NCI-H1417 (cell line): ENCODE measurements at regions not wholly inside any gene's neighbourhood (a gene's known extent, or its start where the extent isn't known, plus 50 kb on each side); places are given as distances from the start of the nearest gene placed in this dataset.
"Not testable (repeated sequence)": the region's sequence is repeated elsewhere in the genome, so short reads cannot be mapped to it uniquely, and the experiment has no call there.

Experiments
- DNase-seq, 3 experiments: peaks; one replicate each; lab custom pipeline; 2025; lab: John Stamatoyannopoulos, UW

DNA sequence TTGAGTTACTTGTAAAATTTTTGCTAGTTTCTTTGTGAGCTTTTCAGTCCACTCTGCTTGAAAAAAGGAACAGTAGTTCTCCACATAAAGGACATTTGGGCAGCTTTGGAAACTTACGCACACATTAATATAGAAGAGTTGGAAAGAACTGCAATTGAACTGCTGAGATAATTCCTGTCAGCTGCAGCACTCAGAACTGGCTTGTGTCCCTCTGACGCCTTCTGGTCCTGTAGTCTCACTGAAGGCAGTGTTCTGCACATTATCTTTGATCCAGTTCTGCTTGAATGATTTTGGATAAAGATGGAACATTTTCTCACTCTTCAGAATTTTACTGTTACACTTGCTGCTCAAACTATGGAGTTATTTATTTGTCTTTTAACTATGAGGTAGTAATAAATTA, 901.9 kb downstream of the OTOL1 start:
- DNase-seq: no peak

DNA sequence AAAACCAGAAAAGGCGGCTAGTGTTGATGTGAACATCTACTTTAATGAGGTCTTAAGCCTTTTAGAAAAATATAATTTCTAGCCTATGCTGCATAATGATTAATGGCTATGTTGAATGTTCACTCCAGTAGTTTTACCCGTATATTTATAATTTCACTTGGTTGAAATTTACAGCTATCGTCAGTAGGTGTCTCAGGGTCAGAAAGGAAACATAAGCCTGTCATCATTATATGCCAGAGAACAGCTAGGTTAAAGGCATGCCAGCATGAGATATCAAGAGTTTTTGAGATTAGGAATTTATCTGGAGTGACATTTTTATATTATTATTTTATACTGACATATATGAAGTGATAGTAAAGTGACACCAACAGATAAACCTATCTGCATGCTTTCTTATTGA, 904.1 kb downstream of the OTOL1 start:
- DNase-seq: peak in 1 of 3 experiments; percentile 27

DNA sequence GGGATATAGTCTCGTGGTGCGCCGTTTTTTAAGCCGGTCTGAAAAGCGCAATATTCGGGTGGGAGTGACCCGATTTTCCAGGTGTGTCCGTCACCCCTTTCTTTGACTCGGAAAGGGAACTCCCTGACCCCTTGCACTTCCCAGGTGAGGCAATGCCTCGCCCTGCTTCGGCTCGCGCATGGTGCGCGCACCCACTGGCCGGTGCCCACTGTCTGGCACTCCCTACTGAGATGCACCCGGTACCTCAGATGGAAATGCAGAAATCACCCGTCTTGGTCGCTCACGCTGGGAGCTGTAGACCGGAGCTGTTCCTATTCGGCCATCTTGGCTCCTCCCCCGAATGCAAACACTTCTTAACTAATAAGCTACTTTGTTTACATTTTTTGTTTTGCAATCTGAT, 914.9 kb downstream of the OTOL1 start:
- not testable (repeated sequence) for DNase-seq

DNA sequence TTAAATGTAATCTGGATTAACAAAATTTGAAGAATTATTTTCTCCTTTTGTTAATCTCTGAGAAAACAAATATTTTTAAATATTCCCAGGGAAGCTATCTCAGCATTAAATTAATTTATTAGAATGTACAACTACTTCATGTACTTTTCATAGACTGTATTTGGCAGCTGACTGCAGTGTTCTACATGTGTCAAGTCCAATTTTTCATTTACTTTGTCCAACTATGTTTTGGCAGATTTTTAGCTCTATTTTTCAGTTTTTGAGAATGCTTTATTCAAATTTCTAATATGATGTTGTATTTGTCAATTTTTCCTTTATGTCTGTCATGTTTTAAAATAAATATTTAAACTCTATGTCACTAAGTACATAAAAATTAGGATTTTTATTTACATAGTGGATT, 925.1 kb downstream of the OTOL1 start:
- DNase-seq: no peak

GRCh38 chr3:162428192-162428591, 931.6 kb downstream of the OTOL1 start:
- DNase-seq: no peak

GRCh38 chr3:162435750-162436149, 939.1 kb downstream of the OTOL1 start:
- DNase-seq: no peak

- DNase-seq: no peak
These were observed 940.2 kb downstream of the OTOL1 start for GRCh38 chr3:162436826-162437225.

DNA sequence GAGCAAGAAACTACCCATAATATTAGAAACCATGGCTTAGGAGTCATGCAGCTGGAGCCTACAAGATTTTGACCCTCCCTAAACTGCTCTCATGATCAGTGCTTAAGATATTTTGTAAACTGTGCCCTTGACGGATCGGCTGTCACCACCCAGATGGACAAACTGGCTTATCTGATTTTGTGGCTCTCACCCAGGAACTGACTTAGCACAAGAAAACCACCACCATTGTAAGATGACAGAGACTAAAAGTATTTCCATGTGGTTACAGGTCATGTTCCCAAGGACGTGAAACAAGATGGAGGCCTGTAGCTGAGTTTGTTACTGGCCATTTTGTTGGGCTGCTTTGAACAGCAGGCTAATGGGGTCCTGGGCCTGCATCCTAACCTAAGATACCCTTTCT, 940.9 kb downstream of the OTOL1 start:
- no peak for DNase-seq

DNA sequence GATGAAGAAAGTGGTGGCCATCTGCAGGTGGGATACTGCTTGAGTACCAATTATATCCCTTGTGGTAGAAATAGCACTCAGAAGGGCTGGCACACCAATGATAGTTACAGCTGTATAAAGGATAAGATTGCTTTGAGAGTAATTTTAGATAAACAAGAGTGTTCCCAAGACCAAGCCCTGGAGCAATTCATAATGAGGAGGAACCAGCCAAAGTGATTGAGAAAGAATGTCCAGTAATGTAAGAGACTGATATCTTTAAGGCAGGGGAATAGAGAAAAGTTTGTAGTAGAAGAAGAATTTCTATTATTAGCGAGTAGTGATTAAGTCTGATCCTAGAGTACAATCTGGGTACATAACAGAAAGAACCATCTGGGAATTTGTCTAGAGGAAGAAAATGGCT, 945.1 kb downstream of the OTOL1 start:
- peak in 1 of 3 experiments; percentile 31 for DNase-seq

- peak in 1 of 3 experiments; percentile 63 for DNase-seq
These were observed 946.8 kb downstream of the OTOL1 start for GRCh38 chr3:162443376-162443775.

GRCh38 chr3:162468791-162469190, 972.2 kb downstream of the OTOL1 start:
- DNase-seq: no peak

- peak in 1 of 3 experiments; percentile 12 for DNase-seq
These were observed 990.5 kb downstream of the OTOL1 start for GRCh38 chr3:162487138-162487537.

- DNase-seq: peak in 1 of 3 experiments; percentile 63
These were observed 993.2 kb downstream of the OTOL1 start for GRCh38 chr3:162489853-162490252.

- DNase-seq: no peak
These were observed 995.3 kb downstream of the OTOL1 start for GRCh38 chr3:162491952-162492351.

- no peak for DNase-seq
These were observed 996.0 kb downstream of the OTOL1 start for GRCh38 chr3:162492446-162493081.

GRCh38 chr3:162498626-162499025, 1002.0 kb downstream of the OTOL1 start:
- no peak for DNase-seq

DNA sequence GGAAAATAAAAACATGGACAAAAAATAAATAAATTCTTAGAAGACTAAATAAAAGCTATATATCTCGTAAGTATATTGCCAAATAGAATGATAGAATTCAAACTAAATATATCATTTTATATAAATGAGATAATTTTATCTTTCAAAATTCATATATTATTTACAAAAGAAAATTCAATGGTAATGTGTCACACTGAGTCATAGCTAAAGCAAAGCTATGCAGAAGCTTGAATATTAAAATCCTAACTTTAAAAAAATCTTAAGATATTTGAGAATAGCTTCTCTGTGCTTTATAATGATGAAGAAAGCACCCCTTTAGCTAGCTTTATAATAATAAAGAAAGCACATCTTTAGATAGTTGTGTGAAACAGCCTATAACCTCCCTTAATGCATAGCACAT, 1010.8 kb downstream of the OTOL1 start:
- no peak for DNase-seq

DNA sequence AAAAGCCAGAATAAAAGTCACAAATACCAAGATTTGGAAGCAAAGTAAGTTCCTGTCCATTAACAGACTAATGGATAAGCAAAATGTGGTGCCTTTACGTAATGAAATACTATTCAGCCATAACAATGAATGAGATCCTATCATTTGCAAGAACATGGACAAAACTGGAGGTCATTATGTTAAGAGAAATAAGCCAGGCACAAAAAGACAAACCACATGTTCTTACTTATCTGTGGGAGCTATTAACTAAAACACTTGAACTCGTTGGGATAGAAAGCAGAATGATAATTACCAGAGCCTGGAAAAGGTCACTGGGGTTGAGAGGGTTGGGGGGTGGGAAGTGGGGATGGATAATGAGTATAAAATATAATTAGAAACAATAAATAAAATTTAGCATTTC, 1015.9 kb downstream of the OTOL1 start:
- peak in 1 of 3 experiments; percentile 49 for DNase-seq

DNA sequence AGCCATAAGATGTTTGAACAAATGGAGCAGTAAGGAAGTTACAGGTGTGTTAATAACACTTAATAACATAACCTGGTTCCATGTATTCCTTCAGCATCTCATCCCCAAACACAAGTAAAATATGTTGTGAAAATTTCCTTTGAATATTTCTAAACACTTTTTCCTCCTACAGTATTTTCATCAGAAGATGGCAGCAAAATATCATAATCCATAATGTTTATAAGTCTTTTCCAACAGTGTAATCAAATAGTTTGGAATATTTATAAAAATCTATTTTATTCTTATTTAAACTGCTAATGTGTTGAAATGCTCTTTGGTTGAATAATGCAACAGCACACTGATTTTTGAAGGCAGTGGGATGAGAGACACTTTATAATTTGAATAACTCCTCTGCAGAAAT, 1020.5 kb downstream of the OTOL1 start:
- peak in 1 of 3 experiments; percentile 35 for DNase-seq

DNA sequence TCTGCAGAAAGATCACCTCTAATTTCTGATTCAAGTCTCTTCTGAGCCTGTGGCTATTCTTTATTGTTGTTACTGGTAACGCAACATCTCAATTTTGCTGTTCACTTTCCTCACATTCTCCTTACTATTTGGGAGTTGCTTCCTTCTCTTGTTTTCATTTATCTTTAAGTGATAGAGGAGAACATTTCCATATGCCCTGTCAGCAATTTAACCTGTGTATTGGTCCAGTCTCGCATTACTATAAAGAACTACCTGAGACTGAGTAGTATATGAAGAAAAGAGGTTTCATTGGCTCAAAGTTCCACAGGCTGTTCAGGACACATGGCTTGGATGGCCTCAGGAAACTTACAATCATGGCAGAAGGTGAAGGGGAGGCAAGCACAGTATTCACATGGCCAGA, 1025.1 kb downstream of the OTOL1 start:
- no peak for DNase-seq

- DNase-seq: no peak
These were observed 1028.6 kb downstream of the OTOL1 start for GRCh38 chr3:162525066-162525742.

DNA sequence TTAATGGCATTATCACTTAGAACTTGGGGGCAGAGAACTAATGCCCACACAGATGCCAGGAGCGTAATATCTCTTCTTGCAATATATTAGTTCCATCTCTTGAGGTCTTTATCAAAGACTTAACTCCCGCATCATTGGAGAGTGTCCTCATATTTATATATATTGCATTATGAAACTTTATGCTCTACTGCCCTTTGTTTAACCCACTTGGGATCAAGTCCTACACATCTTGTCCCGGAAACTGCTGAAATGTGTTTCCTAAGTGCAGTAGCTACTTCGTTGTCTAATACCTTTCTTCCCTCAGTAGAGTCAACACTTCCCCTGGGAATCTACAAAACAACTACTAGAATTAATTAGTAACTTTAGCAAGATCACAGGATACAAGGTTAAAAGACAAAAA, 1029.2 kb downstream of the OTOL1 start:
- DNase-seq: no peak

GRCh38 chr3:162534431-162534830, 1037.8 kb downstream of the OTOL1 start:
- DNase-seq: no peak

- no peak for DNase-seq
These were observed 1041.9 kb downstream of the OTOL1 start for GRCh38 chr3:162538491-162538890.
